ENCODE measurements at regions not wholly inside any gene's neighbourhood (a gene's known extent, or its start where the extent isn't known, plus 50 kb on each side); places are given as distances from the start of the nearest gene placed in this dataset.

GRCh38 chr4:135249024-135249423 lies 1047.4 kb upstream of the PABPC4L start:
- no peak for TF ChIP-seq POLR2AphosphoS5 (IDR thresholded peaks at IDR 0.05)
- no peak for TF ChIP-seq CTCF (IDR thresholded peaks at IDR 0.05)

All from prostate gland (tissue), 2 donors.